Loucy (cell line): ENCODE measurements at regions not wholly inside any gene's neighbourhood (a gene's known extent, or its start where the extent isn't known, plus 50 kb on each side); places are given as distances from the start of the nearest gene placed in this dataset.

Source experiments
- H2AFZ ChIP-seq: fragments of 200-600 bp; sonication (generic); 2 replicates; pipeline ENCODE4 v1.6.0; 2016; ENCODE audit warnings: antibody characterized with exemption, mild to moderate bottlenecking, low read length, moderate library complexity
- H3F3A ChIP-seq: fragments of 200-600 bp; 2 replicates; pipeline ENCODE4 v1.6.0; 2016; ENCODE audit warnings: antibody characterized with exemption, low read depth, mild to moderate bottlenecking
- H3K27me3 ChIP-seq: fragments of 200-600 bp; sonication (generic); 2 replicates; pipeline ENCODE4 v1.6.1; 2014; ENCODE audit warnings: low read length, mild to moderate bottlenecking; ENCODE audit not compliant: insufficient read depth, poor library complexity, severe bottlenecking
- H3K36me3 ChIP-seq: fragments of 200-600 bp; sonication (generic); 2 replicates; pipeline ENCODE4 v1.6.1; 2016; ENCODE audit warnings: low read length; ENCODE audit not compliant: insufficient read depth
- H3K4me1 ChIP-seq: fragments of 200-600 bp; sonication (generic); 2 replicates; pipeline ENCODE4 v1.5.1; 2014; ENCODE audit warnings: low read length, mild to moderate bottlenecking; ENCODE audit not compliant: insufficient read depth, poor library complexity, severe bottlenecking
- H3K4me2 ChIP-seq: fragments of 200-600 bp; sonication (generic); 2 replicates; pipeline ENCODE4 v1.6.0; 2014; ENCODE audit warnings: antibody characterized with exemption, low read length, low read depth, mild to moderate bottlenecking; ENCODE audit not compliant: poor library complexity, severe bottlenecking
- H3K4me3 ChIP-seq: fragments of 200-600 bp; sonication (generic); 2 replicates; pipeline ENCODE4 v1.5.1; 2014; ENCODE audit warnings: low read length, mild to moderate bottlenecking, mixed read lengths; ENCODE audit not compliant: poor library complexity, severe bottlenecking
- H3K79me2 ChIP-seq: fragments of 200-600 bp; sonication (generic); 2 replicates; pipeline ENCODE4 v1.6.1; 2014; ENCODE audit warnings: low read length; ENCODE audit not compliant: insufficient read depth
- H3K9ac ChIP-seq: fragments of 200-600 bp; sonication (generic); 2 replicates; pipeline ENCODE4 v1.6.0; 2014; ENCODE audit warnings: mild to moderate bottlenecking, low read depth, low read length, moderate library complexity; ENCODE audit not compliant: poor library complexity, severe bottlenecking
- H3K9me2 ChIP-seq: fragments of 200-600 bp; sonication (generic); replicated peaks from 2 replicates; pipeline ENCODE4 v1.6.1; 2016; ENCODE audit warnings: low read depth, low read length, mixed read lengths
- H3K9me3 ChIP-seq: fragments of 200-600 bp; sonication (generic); 2 replicates; pipeline ENCODE4 v1.6.1; 2014; ENCODE audit warnings: mild to moderate bottlenecking, antibody characterized with exemption, low read length, low read depth; ENCODE audit not compliant: insufficient read depth
- H4K20me1 ChIP-seq: fragments of 200-600 bp; sonication (generic); 2 replicates; pipeline ENCODE4 v1.6.0; 2014; ENCODE audit warnings: antibody characterized with exemption, low read length, mild to moderate bottlenecking; ENCODE audit not compliant: insufficient read depth, poor library complexity, severe bottlenecking
- CTCF ChIP-seq: fragments of 200-600 bp; sonication (generic); conservative IDR thresholded peaks from 2 replicates; pipeline ENCODE4 v1.5.1; 2014; ENCODE audit warnings: mild to moderate bottlenecking, antibody characterized with exemption, low read length
- EZH2phosphoT487 ChIP-seq: fragments of 200-600 bp; IDR thresholded peaks from 2 replicates; pipeline ENCODE4 v1.6.1; 2018; ENCODE audit warnings: antibody characterized with exemption, mild to moderate bottlenecking, moderate library complexity, borderline replicate concordance

DNA sequence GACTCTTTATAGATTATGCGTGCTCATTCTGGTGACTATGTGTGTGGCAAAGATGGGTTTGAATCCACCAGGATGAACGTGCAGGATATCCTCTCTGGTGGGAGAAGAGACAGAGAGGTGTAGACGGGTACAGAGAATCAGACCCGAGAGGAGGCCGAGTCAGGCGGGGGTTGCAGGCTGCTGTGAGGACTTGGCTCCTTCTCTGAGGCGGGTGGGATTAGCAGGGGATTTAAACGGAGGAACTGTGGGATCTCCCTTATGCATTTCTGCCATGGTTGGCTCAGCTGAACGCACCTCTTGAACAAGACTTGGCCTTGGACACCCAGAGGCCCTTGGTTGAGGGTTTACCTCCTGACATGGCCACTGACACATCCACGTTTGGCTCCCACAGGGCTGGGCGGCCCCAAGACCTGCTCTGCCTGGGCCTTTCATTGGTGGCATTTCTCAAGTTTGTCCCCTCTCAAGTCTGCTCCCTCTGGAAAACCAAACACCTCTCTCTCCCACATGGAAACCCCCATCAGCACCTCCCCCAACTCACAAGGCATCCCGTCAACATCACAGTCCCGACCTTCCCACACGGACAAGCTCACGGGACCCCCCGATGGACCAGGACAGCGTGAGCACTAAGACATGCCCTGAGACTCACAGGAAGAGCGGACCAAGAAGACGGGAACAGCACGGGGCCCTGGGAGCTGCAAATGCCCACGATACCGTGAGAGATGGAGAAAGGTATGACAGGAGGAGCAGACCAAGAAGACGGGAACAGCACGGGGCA is 158.3 kb downstream of the RTP5 start:
- Histone ChIP-seq H3K9ac (no peak overlapping the region), H3K36me3 (no peaks in the 10 kb centered on the region), H4K20me1 (no peaks in the 10 kb centered on the region), H3K4me1 (peaks cover 16% of the 10 kb centered on the region), H3K9me3 (no peaks in the 10 kb centered on the region), H3K79me2 (no peaks in the 10 kb centered on the region), H3K27me3 (peaks cover 48% of the 10 kb centered on the region), H3F3A (no peaks in the 10 kb centered on the region), H3K9me2 (no peaks in the 10 kb centered on the region), H3K4me3 (no peak overlapping the region), H2AFZ (no peak overlapping the region), H3K4me2 (no peak overlapping the region)
- no peak for TF ChIP-seq CTCF
- no peak for TF ChIP-seq EZH2phosphoT487

GRCh38 chr2:242029422-242030225 is 160.1 kb downstream of the RTP5 start:
- Histone ChIP-seq H3K27me3 (peaks cover 49% of the 10 kb centered on the region), H2AFZ (no peak overlapping the region), H3K9me2 (no peaks in the 10 kb centered on the region), H3K4me3 (no peak overlapping the region), H3K9ac (no peak overlapping the region), H4K20me1 (no peaks in the 10 kb centered on the region), H3K36me3 (no peaks in the 10 kb centered on the region), H3F3A (no peaks in the 10 kb centered on the region), H3K79me2 (no peaks in the 10 kb centered on the region), H3K4me2 (no peak overlapping the region), H3K4me1 (peaks cover 12% of the 10 kb centered on the region), H3K9me3 (no peaks in the 10 kb centered on the region)
- TF ChIP-seq EZH2phosphoT487, result no peak
- peak; percentile 37; the same call in 1 of the 2 replicates for TF ChIP-seq CTCF

GRCh38 chr2:242030226-242030575 is 160.7 kb downstream of the RTP5 start:
- H3K79me2 ChIP-seq, result no peaks in the 10 kb centered on the region
- H3K4me3 ChIP-seq, result no peak overlapping the region
- no peak overlapping the region for H3K9ac ChIP-seq
- H3F3A ChIP-seq, result no peaks in the 10 kb centered on the region
- H3K4me1 ChIP-seq, result peaks cover 12% of the 10 kb centered on the region
- H3K9me2 ChIP-seq, result no peaks in the 10 kb centered on the region
- no peak overlapping the region for H2AFZ ChIP-seq
- 0 out of 2 replicates have a peak, but pooled peaks have one; percentile 9 for TF ChIP-seq CTCF
- TF ChIP-seq EZH2phosphoT487, result no peak
- no peaks in the 10 kb centered on the region for H3K36me3 ChIP-seq
- H4K20me1 ChIP-seq, result no peaks in the 10 kb centered on the region
- H3K4me2 ChIP-seq, result no peak overlapping the region
- no peaks in the 10 kb centered on the region for H3K9me3 ChIP-seq
- H3K27me3 ChIP-seq, result peaks cover 51% of the 10 kb centered on the region
